ENCODE measurements at regions not wholly inside any gene's neighbourhood (a gene's known extent, or its start where the extent isn't known, plus 50 kb on each side); places are given as distances from the start of the nearest gene placed in this dataset.

DNA sequence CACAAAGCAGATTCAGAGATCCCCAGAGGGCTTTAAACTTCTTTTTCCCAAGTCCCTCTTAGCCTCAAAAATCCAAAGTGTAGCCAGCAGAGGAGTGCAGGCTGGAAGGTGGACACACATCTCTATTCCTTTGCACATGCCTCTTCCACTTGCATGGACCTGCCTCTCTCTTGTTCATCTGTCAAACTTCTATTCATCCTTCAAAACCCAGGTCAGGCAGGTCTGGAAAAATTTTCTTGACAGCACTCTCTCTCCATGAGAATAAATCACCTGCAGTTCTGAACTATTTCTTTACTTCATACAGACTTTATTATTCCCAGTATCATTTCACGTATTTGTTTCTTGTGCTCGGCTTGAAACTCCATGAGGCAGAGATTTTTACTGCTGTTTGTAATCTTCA is 127.5 kb downstream of the SS18 start:
- no peak for DNase-seq

DNA sequence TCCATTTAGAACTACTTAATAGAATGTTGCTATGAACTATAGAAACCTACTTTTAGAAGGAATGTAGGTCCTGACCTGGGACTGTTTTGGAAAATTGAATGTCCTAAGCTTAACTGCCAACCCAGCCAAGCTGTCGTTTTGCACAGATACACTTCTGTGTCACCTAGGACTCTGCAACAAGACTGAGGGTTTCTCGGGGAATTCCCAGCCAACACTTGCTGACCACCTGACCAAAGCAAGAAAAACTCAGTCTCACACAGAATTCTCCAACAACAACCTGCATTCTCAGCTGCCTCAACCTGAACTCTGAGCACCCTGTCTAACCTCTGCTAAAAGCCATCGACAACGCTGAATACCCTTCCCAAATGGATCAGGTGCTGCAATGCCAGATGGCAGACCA is 128.2 kb downstream of the SS18 start:
- no peak for DNase-seq

DNA sequence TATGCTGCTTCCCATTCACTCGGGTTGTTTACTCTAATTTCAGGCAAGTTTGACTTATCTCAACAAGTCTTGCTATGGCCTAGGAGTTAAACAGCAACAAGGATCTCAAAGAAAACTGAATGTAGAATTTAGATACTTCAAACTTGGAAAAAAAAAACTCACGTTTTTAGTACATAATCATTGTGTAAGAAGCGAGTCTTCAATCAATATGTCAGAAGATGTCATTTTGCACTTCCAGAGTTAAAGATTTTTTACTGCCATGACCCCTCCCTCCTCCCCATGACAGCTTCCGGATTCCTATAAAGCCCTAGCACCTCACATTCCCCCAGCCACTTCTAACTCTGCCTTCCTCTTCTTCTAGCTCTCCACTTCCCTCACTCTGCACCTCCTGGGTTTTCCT is 133.4 kb downstream of the SS18 start:
- no peak for DNase-seq

DNA sequence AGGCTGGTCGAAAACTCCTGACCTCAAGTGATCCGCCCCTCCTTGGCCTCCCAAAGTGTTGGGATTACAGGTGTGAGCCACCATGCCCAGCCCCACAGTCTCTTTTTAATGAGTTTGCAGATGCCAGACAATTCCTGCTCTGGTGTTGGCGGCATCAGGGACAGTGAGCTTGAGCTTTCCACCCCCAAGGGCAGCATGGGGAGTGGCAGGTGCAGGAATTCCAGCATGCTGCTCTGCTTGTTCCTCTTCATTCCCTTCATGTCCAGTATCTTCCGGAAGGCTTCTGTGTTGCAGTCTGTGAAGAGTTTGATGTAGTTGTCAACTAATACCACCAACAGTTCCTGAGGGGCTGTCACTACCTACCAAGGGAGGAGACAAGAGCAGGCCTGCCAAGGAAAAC is 137.3 kb downstream of the SS18 start:
- DNase-seq = no peak

DNA sequence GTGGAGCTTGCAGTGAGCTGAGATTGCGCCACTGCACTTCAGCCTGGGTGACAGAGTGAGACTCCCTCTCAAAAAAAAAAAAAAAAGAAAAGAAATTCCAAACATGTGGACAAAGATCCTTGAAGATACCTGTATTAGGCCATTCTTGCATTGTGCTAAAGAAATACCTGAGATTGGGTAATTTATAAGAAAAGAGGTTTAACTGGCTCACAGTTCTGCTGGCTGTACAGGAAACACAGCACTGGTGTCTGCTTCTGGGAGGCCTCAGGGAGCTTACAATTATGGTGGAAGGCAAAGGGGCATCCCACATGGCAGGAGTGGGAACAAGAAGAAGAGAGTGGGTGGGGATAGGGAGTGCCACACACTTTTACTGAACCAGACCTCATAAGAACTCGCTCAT is 140.1 kb downstream of the SS18 start:
- DNase-seq = no peak

DNA sequence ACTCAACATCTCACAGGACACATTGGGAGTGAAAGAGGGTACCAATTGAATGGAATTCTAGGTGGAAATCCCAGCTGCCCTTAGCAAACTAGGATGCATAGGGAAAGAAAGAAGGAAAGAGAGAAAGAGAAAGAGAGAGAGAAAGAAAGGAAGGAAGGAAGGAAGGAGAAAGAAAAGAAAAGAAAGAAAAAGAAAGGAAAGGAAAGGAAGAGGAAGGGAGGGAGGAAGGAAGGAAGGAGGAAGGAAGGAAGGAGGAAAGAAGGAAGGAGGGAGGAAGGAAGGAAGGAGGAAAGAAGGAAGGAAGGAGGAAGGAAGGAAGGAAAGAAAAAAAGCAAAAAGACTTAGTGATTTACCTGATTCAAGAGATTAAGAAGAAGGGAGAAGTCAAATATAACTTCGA is 143.9 kb downstream of the SS18 start:
- no peak for DNase-seq

DNA sequence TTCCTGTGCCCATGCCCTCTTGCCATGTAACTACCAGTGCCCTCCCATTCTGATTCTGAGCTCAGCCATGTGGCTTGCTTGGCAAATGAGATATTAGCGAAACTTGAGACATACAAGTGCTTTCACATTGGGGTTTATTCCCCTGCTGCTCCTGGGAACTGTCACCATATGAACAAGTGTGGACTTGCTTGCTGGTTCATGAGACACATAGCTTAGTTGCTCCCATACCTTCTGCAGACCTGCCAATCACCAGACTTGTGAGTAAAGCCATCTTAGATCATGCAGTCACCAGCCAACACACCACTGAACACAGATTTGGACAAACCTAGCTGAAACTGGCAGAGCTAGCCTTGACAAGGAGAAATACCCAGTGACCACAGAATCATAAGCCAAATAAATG is 155.1 kb downstream of the SS18 start:
- peak; percentile 41 for DNase-seq

DNA sequence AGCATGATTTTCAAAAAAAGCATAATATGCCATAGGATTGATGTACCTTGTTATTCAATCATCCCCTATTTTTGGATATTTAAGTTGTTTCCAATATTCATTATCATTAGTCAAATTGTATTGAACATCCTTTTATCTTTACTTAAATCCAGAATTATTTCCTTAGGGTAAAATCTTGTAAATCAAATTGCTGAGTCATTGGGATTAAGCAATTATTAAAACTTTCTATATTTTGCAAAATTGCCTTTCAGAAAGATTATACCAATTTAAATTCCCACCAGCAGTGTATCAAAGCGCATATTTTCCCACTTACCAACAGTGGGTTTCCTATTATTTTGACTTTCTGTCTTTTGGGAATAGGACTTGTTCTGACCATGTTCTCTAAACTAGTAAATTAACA is 159.3 kb downstream of the SS18 start:
- DNase-seq = no peak

DNA sequence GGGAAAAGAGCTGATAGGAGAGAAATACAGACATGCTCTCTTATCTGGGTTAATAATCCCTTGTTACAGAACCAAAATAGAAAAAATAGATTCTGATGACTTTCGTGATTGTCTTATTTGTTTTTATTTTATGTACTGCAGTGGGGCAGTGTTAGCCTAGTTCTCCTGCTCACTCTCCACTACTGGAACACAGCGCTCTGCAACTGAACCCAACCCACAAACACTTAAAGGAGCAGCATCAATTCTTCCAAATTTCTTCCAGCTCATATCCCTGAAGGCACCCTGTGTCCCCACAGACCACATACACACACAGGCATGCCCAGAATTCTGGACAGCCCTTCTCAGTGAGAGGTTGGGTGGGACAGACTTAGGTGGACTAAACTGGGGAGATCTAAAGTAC is 160.6 kb downstream of the SS18 start:
- DNase-seq = no peak

DNA sequence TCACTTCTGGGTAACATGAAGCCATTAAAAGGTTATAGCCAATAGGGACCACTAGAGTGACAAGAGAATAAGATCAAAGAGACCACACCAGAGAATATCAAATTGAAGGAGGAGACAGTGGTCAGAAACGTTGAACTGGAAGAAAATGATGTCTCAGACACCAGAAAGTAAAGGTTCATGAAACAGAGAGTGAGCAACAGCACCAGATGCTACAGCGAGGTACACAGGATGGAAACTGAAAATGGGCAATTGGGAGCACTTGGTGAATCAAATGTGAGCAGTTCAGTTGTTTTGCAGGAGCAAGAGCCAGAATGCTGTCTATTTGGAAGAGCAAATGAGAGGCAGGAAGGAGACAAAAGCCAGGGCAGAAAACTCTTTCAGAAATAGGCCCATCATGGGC is 162.6 kb downstream of the SS18 start:
- no peak for DNase-seq

DNA sequence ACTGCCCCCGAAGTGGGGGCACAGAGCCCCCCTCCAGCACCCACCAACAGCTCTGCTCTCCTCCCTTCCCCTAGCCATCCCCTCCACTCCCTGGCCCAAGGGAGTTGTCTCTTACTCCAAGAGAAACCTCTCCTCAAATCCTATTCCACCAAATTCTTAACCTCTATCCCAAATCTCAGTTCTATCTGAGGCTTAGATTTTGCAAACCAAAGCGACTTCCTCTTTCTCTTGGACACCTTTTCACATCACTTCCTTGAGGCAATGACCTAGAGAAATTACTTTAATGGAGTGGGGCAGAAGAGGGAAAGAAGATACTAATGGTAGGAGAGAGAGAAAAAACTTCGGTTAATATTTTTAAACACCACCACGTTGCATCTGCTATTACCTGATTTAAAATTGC is 167.2 kb downstream of the SS18 start:
- no peak for DNase-seq

DNA sequence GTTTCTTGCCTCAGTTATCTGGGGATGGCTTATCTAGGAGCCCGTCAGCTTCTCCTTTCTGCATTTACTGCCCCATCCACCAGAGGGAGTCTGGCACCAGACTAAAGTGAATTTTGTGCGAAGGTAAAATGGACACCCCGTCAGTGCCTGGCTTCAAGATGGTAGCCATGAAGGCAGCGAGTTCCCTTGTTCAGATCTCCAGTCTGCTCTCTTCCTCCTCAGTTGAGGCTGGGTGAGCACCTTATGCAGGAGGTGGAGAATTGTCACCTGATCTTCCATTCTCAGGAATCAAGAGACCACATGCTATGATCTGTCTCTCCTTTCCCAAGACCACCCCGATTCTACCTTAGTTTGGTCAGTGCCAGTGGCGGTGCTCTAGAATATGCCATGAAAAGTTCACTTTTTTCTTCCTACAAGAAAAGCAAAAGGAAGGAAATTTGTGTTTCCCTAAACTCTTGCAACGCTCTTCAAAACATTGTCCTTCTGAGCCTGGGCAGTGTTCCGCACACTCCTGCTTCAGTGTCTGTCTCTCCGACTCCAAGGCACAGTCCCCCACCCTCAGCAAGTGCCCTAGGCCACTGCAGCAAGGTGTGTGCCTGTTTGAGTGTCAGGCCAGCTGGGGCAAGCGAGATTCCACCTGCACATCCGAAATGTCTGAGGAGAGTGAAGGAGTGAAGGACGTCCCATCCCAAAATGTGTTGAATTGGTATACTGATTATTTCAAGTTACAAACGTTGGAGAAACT is 168.6 kb downstream of the SS18 start:
- no peak for DNase-seq

DNA sequence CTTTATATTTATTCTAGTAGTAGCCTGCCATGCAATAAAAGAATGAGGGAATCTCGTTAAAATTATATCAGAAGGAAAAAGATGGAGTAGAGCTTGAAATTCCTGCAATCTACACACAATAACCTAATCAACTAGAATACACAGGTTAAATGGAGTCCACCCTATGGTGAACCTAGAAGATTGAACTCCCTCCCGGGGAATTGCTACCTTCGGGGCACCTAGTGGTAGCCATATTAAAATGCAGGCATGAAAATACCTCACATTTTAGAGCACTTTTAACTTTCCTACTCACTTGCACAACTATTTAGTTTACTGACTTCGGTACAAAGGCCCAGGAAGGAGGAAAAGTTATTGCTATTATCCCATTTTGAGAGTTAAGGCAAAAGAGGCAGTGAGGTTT is 174.5 kb downstream of the SS18 start:
- no peak for DNase-seq

DNA sequence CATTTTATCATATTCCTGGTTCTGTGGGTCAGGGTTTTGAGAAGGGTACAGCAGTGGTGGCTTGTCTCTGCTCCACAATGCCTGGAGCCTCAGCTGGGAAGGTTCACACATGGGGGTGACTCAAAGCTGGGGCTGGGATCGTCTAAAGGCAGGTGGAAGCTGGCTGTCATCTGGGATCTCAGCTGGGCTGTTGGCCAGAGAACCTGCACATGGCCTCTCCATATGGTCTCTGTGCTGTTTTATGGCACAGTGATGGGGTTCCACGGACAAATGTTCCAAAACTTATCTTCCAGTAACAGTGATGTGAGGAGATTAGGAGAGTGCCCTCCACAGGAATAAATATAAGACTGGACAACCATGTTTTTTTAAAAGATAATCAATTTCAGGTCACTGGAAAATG is 191.4 kb downstream of the SS18 start:
- DNase-seq = no peak

DNA sequence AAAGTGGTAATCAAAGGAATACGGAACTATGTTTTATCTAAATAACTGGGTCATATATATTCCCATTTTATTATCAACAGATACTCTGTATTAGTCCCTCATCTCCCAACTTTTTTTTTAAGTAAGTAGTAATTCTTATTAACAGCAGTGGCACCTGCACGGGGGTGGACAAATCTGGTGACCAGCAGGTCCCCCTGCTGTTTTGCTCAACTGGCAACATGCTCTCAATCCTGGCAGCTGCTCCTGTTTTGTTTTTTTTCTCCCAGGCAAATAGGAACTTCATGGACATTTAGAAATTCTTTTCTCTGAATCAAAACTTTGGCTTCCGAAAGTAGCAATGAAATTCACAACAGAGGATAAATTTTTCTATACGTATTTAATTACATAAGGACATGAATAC is 193.5 kb downstream of the SS18 start:
- no peak for DNase-seq

DNA sequence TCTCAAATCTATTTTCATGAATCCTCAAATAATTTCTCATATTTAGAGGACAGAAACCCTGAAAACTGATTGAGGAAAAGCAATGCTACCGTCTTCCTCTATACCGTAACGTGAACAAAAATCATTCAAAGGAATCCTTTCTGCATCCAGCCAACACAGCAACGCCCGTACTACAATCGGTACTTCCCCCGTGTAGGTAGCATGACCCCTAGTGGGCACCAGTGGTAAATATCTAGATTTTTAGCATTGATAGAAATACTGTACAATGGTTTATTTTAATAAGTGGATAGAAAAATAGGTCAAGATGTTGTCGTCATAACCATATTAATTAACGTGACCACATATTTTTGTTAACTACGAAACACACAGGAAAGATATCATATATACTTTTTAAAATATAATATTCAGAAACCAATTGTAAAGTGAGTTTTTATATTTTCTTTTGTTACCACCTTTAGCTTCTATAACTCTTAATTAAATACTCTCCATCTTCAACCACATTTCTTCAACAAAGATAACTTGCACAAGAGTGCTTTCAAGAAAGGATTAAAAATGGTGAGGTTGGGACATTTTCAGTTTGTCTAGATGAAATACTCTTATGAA is 194.1 kb downstream of the SS18 start:
- peak; percentile 52 for DNase-seq

DNA sequence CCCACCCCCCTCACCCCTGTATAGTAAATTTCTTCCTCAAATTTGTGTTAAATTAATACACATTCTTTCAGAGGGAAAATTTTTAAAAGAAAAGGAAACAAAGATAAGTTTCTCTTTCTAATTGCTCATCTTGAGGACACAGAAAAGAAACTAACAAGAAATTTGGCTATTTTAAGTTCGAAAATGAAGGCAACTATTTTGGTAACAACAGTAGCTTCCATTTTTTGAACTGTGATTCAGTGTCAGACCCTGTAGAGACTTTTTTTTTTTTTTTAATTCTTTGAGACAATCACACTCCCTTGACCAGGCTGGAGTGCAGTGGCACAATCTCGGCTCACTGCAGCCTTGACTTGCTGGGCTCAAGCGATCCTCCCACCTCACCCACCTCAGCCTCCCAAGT is 194.9 kb downstream of the SS18 start:
- no peak for DNase-seq

DNA sequence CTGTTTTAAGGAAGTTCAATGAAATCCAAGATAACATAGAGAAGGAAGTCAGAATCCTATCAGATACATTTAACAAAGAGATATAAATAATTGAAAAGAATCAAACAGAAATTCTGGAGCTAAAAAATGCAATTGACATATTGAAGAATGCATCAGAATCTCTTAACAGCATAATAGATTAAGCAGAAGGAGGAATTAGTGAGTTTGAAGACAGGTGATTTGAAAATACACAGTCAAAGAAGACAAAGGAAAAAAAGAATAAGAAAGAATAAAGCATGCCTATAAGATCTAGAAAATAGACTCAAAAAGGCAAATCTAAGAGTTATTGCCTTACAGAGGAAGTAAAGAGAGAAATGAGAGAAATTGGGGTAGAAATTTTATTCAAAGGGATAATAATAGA is 204.1 kb downstream of the SS18 start:
- DNase-seq = no peak

DNA sequence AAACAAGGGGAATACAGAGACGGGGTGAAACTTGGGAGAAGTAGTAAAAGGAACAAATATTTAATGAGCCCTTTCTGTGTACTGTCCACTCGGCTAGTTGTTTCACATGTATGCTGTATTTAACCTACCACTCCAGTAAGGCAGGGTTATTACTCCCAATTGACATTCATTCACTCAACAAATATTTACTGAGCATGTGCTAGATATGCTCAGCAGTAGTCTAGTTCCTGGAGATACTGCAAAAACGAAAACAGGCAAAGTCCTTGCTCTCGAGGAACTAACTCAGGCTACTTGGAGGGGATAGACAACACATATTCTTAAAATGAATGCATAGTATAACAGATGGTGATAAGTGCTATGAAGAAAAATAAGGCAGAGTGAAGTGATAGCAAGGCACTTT is 207.3 kb downstream of the SS18 start:
- no peak for DNase-seq

DNA sequence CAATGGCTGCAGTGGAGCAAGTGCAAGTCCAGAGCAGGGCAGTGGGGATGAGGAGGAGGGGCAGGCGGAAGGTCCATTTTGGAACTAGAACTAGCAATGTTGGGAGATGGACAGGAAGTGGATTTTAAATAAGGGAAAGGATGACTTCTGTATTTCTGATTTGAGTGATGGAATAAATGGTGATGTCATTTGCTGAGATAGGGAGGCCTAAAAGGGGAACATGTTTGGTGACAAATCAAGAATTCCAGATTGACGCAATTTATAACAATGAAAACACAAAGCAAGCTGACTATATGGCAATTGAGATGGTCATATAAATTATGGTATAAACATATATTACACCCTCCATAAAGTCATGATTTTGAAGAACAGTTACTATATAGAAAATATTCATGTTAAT is 209.3 kb downstream of the SS18 start:
- DNase-seq = no peak

DNA sequence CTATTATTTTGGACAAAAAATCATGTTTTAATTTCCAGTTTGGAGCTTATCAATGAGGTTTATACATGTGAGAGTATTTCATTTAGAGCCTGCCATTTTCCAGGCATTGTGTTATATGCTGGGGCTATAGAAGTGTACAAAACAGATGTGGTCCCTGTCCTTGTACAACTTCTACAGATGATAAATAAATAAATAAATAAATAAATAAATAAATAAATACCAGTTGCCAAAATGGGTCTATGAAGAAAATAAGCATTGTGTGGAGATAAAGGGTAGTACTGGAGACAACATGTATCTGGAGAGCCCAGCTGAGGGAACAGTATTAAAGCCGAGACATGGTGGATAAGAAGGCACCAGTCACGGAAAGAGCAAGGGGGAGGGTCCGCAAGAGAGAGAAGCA is 210.0 kb downstream of the SS18 start:
- no peak for DNase-seq

DNA sequence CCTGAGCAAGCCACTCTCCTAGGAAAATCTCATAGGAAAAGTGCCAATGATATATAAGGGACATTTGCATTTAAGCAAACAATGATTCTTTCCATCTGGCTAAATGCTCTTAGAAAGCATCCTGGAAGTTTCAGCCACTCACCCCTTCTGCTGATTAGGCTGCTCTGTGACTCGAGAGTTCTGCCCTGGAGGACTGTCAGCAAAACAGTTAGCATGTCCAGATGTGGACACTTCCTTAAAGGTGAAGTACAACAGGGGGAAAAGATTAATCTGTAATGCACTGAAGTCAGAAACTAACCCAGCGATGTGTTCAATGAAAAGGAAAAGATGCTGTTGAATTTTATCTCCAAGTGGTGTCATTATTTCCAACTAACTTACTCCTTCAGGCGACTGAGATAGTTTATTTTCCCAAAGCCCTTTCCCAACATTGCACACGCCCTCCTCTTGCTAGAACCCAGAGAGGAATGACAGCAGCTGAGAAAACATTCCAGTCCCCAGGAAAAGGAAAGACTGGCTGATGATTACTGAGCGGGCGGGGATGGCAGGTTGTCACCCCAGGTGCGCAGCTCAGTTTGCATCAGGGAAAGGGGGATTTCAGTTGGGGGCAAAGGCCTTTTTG is 214.0 kb downstream of the SS18 start:
- DNase-seq = no peak

DNA sequence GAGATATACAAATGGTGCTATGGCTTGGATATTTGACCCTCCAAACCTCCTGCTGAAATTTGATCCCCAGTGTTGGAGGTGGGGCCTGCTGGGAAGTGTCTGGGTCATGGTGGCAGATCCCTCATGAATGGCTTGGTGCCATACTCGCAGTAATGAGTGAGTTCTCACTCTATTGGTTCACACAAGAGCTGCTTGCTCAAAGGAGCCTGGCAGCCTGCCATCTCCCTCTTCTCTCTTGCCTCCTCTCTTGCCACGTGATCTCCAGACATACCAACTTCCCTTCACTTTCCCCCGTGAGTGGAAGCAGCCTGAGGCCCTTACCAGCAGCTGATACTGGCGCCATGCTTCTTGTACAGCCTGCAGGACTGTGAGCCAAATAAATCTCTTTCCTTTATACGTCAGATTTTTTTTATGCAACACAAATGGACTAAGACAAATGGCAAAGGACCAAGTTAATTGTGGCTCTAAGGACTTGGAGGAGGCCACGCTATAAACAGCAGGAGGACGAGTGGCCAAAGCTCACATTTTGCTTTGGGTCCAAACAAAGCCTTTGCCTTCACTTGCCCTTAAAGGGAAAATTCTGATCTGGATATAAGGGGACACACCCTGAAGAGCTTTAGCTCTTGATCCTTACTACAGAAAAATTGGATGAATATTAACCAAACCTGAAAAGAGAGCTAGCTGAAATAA is 214.7 kb downstream of the SS18 start:
- DNase-seq = peak; percentile 16

DNA sequence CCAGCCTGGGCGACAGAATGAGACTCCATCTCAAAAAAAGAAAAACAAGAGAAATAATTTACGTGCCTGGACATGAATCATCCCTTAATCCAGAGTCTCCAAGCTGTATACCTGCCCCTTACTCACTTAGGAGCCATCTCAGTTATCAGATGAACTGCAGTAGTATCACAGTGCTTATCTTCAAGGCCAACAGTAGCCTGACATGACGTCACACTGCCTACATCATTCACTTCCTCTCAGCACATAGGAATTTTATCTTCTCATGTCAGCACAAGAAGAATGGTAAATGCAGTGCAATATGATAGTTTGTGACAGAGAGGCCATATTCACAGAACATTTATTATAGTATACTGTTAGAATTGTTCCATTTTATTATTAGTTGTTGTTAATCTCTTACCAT is 216.6 kb downstream of the SS18 start:
- no peak for DNase-seq
